Esophagus muscularis mucosa (tissue), 4 donors: ENCODE measurements at regions not wholly inside any gene's neighbourhood (a gene's known extent, or its start where the extent isn't known, plus 50 kb on each side); places are given as distances from the start of the nearest gene placed in this dataset.

ENCODE experiments used
- DNase-seq: peaks from one replicate; pipeline ENCODE4 v3.0.0-alpha.2; 2017; ENCODE audit errors: extremely low spot score
- H3K27ac ChIP-seq, 4 donors: fragments of 200-600 bp; sonication (generic); replicated peaks in 1 of 4; 1 replicate in 3 of 4; 2 replicates in 1 of 4; pipeline ENCODE4 v1.5.1; 2016 to 2019; ENCODE audit warnings: mild to moderate bottlenecking in 1 of 4
- H3K27me3 ChIP-seq, 4 donors: fragments of 200-600 bp; sonication (generic); one replicate each; pipeline versions ENCODE4 v1.5.1 to v1.6.0; 2016 to 2019
- H3K36me3 ChIP-seq, 4 donors: fragments of 200-600 bp; sonication (generic); one replicate each; pipeline ENCODE4 v1.5.1; 2016 to 2019
- H3K4me1 ChIP-seq, 4 donors: fragments of 200-600 bp; sonication (generic); one replicate each; pipeline ENCODE4 v1.5.1; 2016 to 2019
- H3K4me3 ChIP-seq, 4 donors: fragments of 200-600 bp; sonication (generic); 1 replicate in 2 of 4; 2 replicates in 2 of 4; pipeline ENCODE4 v1.5.1; 2016 to 2019; ENCODE audit warnings: mild to moderate bottlenecking in 4 of 4, moderate library complexity in 1 of 4
- H3K9me3 ChIP-seq, 4 donors: fragments of 200-600 bp; sonication (generic); 1 replicate in 3 of 4; 2 replicates in 1 of 4; pipeline ENCODE4 v1.5.1; 2016 to 2019
- EP300 ChIP-seq: sonication (generic); formaldehyde crosslinking; IDR thresholded peaks from one replicate; pipeline ENCODE4 v1.6.1; 2017; ENCODE audit warnings: antibody characterized with exemption
- POLR2A ChIP-seq: fragments of 450-650 bp; IDR thresholded peaks from one replicate; pipeline ENCODE4 v1.6.1; 2017; ENCODE audit warnings: antibody characterized with exemption, moderate library complexity, mild to moderate bottlenecking, low read depth
- POLR2AphosphoS5 ChIP-seq, 2 donors: sonication (generic); formaldehyde crosslinking; IDR thresholded peaks; one replicate each; pipeline ENCODE4 v1.6.1; 2017; ENCODE audit warnings: antibody characterized with exemption in 2 of 2
- WGBS: methylation state at CpG from one replicate; pipeline ENCODE4 v1.1.5; 2018; 5-methylcytosine and 5-hydroxymethylcytosine counted together
- intact Hi-C: fragments of 100-400 bp; cut with DNase I; formaldehyde crosslinking; loops from one replicate; pipeline ENCODE4 v1.15.1; 2023
- TF ChIP-seq, protein P1 (sequence below), 3 experiments: fragments of 200-600 bp in 2 of 3; fragments of 450-650 bp in 1 of 3; sonication (generic) in 2 of 3; IDR thresholded peaks; one replicate each; pipeline ENCODE4 v1.5.1; 2017 to 2019; ENCODE audit warnings: antibody characterized with exemption in 3 of 3, mild to moderate bottlenecking in 2 of 3, moderate library complexity in 1 of 3

DNA sequence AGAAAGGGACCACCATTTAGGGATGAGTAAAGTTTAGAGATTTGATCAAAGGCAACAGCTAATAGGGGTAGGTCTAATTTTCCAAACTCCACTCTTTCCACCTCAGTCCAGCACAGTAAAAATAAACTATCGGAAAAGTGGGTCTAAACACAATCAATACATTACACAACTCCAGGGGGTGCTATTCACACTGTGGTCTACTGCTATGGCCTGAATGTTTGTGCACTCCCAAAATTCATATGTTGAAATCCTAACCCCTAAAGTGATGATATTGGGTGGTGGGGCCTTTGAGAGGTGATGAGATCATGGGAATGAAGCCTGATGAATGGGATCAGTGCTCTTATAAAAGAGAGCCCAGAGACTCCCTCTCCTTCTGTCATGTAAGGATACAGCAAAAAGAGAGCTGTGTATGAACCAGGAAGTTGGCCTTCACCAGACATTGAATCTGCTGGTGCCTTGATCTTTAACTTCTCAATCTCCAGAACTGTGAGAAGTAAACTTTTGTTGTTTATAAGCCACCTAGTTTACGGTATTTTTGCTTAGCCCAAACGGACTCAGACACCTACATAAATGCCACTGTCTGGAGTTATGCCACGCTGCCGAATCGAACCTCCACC is 193.9 kb downstream of the OMA1 start:
- H3K27me3 ChIP-seq, result no peaks in the 10 kb centered on the region
- H3K36me3 ChIP-seq, result no peaks in the 10 kb centered on the region
- H3K27ac ChIP-seq, result no peak overlapping the region
- 89% methylated on average over 6 of the region's 6 CpGs for WGBS
- peaks cover 0 to 3% (median 0%) of the 10 kb centered on the region in 4 donors for H3K9me3 ChIP-seq
- no peak overlapping the region for H3K4me3 ChIP-seq
- peaks cover 0 to 3% (median 0%) of the 10 kb centered on the region in 4 donors for H3K4me1 ChIP-seq
- peak; percentile 53 for DNase-seq
- intact Hi-C loops, result no loop called here
- no peak for TF ChIP-seq POLR2A
- TF ChIP-seq, protein P1, sequence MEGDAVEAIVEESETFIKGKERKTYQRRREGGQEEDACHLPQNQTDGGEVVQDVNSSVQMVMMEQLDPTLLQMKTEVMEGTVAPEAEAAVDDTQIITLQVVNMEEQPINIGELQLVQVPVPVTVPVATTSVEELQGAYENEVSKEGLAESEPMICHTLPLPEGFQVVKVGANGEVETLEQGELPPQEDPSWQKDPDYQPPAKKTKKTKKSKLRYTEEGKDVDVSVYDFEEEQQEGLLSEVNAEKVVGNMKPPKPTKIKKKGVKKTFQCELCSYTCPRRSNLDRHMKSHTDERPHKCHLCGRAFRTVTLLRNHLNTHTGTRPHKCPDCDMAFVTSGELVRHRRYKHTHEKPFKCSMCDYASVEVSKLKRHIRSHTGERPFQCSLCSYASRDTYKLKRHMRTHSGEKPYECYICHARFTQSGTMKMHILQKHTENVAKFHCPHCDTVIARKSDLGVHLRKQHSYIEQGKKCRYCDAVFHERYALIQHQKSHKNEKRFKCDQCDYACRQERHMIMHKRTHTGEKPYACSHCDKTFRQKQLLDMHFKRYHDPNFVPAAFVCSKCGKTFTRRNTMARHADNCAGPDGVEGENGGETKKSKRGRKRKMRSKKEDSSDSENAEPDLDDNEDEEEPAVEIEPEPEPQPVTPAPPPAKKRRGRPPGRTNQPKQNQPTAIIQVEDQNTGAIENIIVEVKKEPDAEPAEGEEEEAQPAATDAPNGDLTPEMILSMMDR (IDR thresholded peaks at IDR 0.05), result no peak
- TF ChIP-seq POLR2AphosphoS5 (IDR thresholded peaks at IDR 0.05), result no peak
- no peak for TF ChIP-seq EP300

DNA sequence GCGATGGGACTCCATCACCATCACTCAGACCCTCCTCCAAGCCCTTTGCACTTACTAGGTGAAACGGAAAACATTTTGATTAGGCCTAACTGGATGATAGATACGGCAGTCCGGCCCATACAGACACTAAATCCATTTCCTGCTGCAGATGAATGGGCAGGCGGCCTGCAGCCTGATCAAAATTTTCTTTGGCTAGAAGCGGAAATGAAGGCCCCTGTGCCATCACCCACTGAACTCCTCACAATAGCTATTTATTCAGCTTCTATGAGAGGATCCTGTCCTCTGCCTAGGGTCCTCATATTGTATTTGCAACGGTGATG is 200.5 kb downstream of the OMA1 start:
- TF ChIP-seq EP300, result no peak
- TF ChIP-seq POLR2A, result no peak
- TF ChIP-seq, protein P1 (IDR thresholded peaks at IDR 0.05), result no peak
- no peak for TF ChIP-seq POLR2AphosphoS5 (IDR thresholded peaks at IDR 0.05)
- H3K36me3 ChIP-seq, result no peaks in the 10 kb centered on the region
- H3K4me3 ChIP-seq, result no peak overlapping the region
- H3K4me1 ChIP-seq, result no peaks in the 10 kb centered on the region
- intact Hi-C loops, result no loop called here
- peaks cover 0 to 3% (median 0%) of the 10 kb centered on the region in 4 donors for H3K9me3 ChIP-seq
- H3K27ac ChIP-seq, result no peak overlapping the region
- 74% methylated on average over 7 of the region's 7 CpGs for whole genome bisulfite sequencing
- no peaks in the 10 kb centered on the region for H3K27me3 ChIP-seq
- DNase-seq, result no peak

GRCh38 chr1:58345215-58346035 is 201.1 kb downstream of the OMA1 start:
- Histone ChIP-seq H3K9me3 (no peaks in the 10 kb centered on the region), H3K4me3 (no peak overlapping the region), H3K4me1 (no peaks in the 10 kb centered on the region), H3K27ac (no peak overlapping the region), H3K27me3 (no peaks in the 10 kb centered on the region), H3K36me3 (no peaks in the 10 kb centered on the region)
- TF ChIP-seq POLR2AphosphoS5 (IDR thresholded peaks at IDR 0.05) (no peak), EP300 (no peak), POLR2A (no peak)
- TF ChIP-seq, protein P1 (IDR thresholded peaks at IDR 0.05), result no peak
- intact Hi-C loops, result no loop called here
- no peak for DNase-seq
- 64% methylated on average over 5 of the region's 5 CpGs for WGBS

DNA sequence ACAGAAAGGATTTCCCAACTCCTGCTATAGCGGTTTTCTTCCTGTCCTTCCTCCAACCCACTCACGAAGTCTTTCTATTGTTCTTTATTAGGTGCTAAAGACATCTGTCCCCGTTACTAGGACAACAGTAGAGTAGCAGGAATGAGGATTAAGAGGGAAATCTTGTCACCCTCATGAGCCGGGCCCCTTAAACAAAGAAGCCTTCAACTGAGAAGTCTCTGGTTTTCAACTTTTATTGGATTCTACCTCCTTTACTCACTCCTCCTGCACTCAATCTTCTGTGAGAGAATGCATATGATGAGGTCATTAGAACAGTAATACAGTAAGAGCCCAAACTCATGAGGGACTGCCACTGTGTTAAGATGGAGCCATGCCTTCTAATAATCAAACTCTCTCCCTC is 206.3 kb downstream of the OMA1 start:
- Histone ChIP-seq H3K4me1 (no peaks in the 10 kb centered on the region), H3K36me3 (no peaks in the 10 kb centered on the region), H3K9me3 (no peaks in the 10 kb centered on the region), H3K4me3 (no peak overlapping the region), H3K27me3 (no peaks in the 10 kb centered on the region), H3K27ac (no peak overlapping the region)
- 56% methylated on average over 4 of the region's 4 CpGs for WGBS
- intact Hi-C loops, result no loop called here
- no peak for DNase-seq
- no peak for TF ChIP-seq POLR2AphosphoS5 (IDR thresholded peaks at IDR 0.05)
- TF ChIP-seq, protein P1 (IDR thresholded peaks at IDR 0.05), result no peak
- no peak for TF ChIP-seq EP300
- TF ChIP-seq POLR2A, result no peak
